HG02852 (cell line): ENCODE measurements at regions not wholly inside any gene's neighbourhood (a gene's known extent, or its start where the extent isn't known, plus 50 kb on each side); places are given as distances from the start of the nearest gene placed in this dataset.
"Not testable (repeated sequence)": the region's sequence is repeated elsewhere in the genome, so short reads cannot be mapped to it uniquely, and the experiment has no call there.

Experiments used
- ATAC-seq: cut with Tn5 transposase; IDR thresholded peaks from one replicate; pipeline ENCODE4 v1.9.1; 2021; ENCODE audit warnings: mild to moderate bottlenecking, moderate library complexity; ENCODE audit not compliant: unreplicated experiment

- not testable (repeated sequence) for ATAC-seq
Observed at GRCh38 chr13:109264603-109265437, 521.6 kb downstream of the IRS2 start.

DNA sequence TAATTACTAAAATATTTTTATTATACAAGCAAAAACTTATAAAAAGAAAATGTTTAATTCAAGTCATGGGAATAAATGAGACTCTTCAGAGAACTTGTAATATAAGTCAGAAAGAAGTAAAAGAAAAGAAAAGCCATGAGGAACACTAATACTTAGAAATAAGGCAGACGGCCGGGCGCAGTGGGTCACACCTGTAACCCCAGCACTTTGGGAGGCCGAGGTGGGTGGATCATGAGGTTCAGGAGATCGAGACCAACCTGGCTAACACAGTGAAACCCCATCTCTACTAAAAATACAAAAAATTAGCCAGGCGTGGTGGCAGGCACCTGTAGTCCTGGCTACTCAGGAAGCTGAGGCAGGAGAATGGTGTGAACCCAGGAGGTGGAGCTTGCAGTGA, 528.6 kb downstream of the IRS2 start:
- not testable (repeated sequence) for ATAC-seq
